ENCODE measurements at regions not wholly inside any gene's neighbourhood (a gene's known extent, or its start where the extent isn't known, plus 50 kb on each side); places are given as distances from the start of the nearest gene placed in this dataset.
A peak's percentile ranks its signal among the peaks of the same experiment; 100 is the strongest.

DNA sequence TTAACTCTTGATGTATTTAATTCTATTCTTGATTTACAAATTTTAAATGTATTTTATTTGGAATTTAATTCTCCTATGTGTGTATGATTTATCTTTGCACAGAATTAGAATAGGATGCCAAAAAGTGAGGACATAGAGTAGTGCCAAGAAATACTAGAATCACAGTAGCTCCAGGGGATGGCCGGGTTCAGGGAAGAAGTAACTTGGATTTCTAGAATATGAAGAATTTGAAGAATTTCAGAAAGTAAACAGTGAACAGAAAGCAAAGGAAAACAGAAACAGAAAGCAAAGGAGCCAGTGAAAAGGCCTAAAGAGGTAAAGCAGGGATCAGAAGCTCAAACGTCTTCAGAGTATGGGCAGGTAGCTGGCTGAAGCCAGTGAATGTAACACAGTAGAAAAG lies 1187.6 kb downstream of the RPA4 start:
- Histone ChIP-seq H2BK20ac (ENCODE audit: low read depth, low read length, poor library complexity, severe bottlenecking) (no peak overlapping the region), H3K14ac (ENCODE audit: insufficient read depth, low read length) (no peak overlapping the region), H4K20me1 (ENCODE audit: control insufficient read depth, insufficient read depth, insufficient read length) (no peaks in the 10 kb centered on the region), H2BK12ac (ENCODE audit: insufficient read length, low read depth, low read length) (no peak overlapping the region), H3K9ac (ENCODE audit: extremely low read depth, insufficient read length, low read length) (no peak overlapping the region), H3K79me2 (ENCODE audit: insufficient read depth, low read length) (no peaks in the 10 kb centered on the region), H3K56ac (ENCODE audit: insufficient read length, low read depth, low read length) (no peak overlapping the region), H3K4me1 (ENCODE audit: insufficient read depth, low read length) (peaks cover 3% of the 10 kb centered on the region; the same call in 1 of the 2 replicates), H2AFZ (ENCODE audit: low read length) (no peak overlapping the region), H2AK5ac (ENCODE audit: insufficient read length, low read length) (no peak overlapping the region), H3K27me3 (ENCODE audit: insufficient read depth, low read length) (no peaks in the 10 kb centered on the region), H2BK5ac (ENCODE audit: insufficient read length, low read length) (no peak overlapping the region), H3K9me3 (ENCODE audit: control insufficient read depth, low read depth, low read length) (no peaks in the 10 kb centered on the region), H3K4ac (ENCODE audit: low read depth, low read length) (no peak overlapping the region), H2BK120ac (ENCODE audit: low read depth, low read length, poor library complexity, severe bottlenecking) (no peak overlapping the region), H4K8ac (replicated peaks; ENCODE audit: insufficient read length, low read depth, low read length) (no peak overlapping the region), H3K4me2 (ENCODE audit: insufficient read depth, insufficient read length, low read length) (no peak overlapping the region), H3K27ac (ENCODE audit: insufficient read length, low read depth, low read length) (no peak overlapping the region), H3T11ph (ENCODE audit: low read length) (no peak overlapping the region), H3K18ac (ENCODE audit: insufficient read length, low read depth, low read length) (no peak overlapping the region), H2BK15ac (ENCODE audit: low read depth, low read length) (no peak overlapping the region), H3K23ac (ENCODE audit: insufficient read length, low read depth, low read length) (no peak overlapping the region), H4K91ac (ENCODE audit: insufficient read length, low read depth, low read length) (no peak overlapping the region), H4K5ac (ENCODE audit: insufficient read length, low read depth, low read length) (no peak overlapping the region), H3K23me2 (ENCODE audit: insufficient read length, low read depth, low read length, poor library complexity, severe bottlenecking) (no peaks in the 10 kb centered on the region), H3K79me1 (ENCODE audit: insufficient read depth, low read depth, low read length, poor library complexity, severe bottlenecking) (no peaks in the 10 kb centered on the region)
- Mint-ChIP-seq H3K27me3 (ENCODE audit: low read depth) (no peaks in the 10 kb centered on the region), H3K27ac (peak overlapping the region in 2 of 3 experiments; percentile 41 to 52; a peak in 4 of 7 replicates), H3K9me3 (no peaks in the 10 kb centered on the region), H3K4me1 (peaks cover 32% of the 10 kb centered on the region in 2 experiments), H3K36me3 (ENCODE audit: insufficient read depth in 1 of 3, low read depth in 3 of 3) (no peaks in the 10 kb centered on the region), H3K4me3 (no peak overlapping the region)
- TF ChIP-seq, protein P1, sequence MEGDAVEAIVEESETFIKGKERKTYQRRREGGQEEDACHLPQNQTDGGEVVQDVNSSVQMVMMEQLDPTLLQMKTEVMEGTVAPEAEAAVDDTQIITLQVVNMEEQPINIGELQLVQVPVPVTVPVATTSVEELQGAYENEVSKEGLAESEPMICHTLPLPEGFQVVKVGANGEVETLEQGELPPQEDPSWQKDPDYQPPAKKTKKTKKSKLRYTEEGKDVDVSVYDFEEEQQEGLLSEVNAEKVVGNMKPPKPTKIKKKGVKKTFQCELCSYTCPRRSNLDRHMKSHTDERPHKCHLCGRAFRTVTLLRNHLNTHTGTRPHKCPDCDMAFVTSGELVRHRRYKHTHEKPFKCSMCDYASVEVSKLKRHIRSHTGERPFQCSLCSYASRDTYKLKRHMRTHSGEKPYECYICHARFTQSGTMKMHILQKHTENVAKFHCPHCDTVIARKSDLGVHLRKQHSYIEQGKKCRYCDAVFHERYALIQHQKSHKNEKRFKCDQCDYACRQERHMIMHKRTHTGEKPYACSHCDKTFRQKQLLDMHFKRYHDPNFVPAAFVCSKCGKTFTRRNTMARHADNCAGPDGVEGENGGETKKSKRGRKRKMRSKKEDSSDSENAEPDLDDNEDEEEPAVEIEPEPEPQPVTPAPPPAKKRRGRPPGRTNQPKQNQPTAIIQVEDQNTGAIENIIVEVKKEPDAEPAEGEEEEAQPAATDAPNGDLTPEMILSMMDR (conservative IDR thresholded peaks at IDR 0.05), result no peak
- DNase-seq, result no peak
- no CpG with 5 or more reads among the region's 2 CpGs for WGBS (ENCODE audit: extremely low coverage, insufficient read length, low lambda C conversion rate)

All from H9 (cell line).